ENCODE measurements at regions not wholly inside any gene's neighbourhood (a gene's known extent, or its start where the extent isn't known, plus 50 kb on each side); places are given as distances from the start of the nearest gene placed in this dataset.

GRCh38 chr7:52938455-52939133 lies 96.8 kb upstream of the POM121L12 start:
- TF ChIP-seq CTCF (IDR thresholded peaks at IDR 0.05): no peak
- TF ChIP-seq POLR2A (IDR thresholded peaks at IDR 0.05): no peak

Measured in right lobe of liver (tissue), 4 donors.